Esophagus muscularis mucosa (tissue), 4 donors: ENCODE measurements at regions not wholly inside any gene's neighbourhood (a gene's known extent, or its start where the extent isn't known, plus 50 kb on each side); places are given as distances from the start of the nearest gene placed in this dataset.

Experiments used
- DNase-seq: peaks from one replicate; pipeline ENCODE4 v3.0.0-alpha.2; 2017; ENCODE audit errors: extremely low spot score
- H3K27ac ChIP-seq, 4 donors: fragments of 200-600 bp; sonication (generic); replicated peaks in 1 of 4; 1 replicate in 3 of 4; 2 replicates in 1 of 4; pipeline ENCODE4 v1.5.1; 2016 to 2019; ENCODE audit warnings: mild to moderate bottlenecking in 1 of 4
- H3K27me3 ChIP-seq, 4 donors: fragments of 200-600 bp; sonication (generic); one replicate each; pipeline versions ENCODE4 v1.5.1 to v1.6.0; 2016 to 2019
- H3K36me3 ChIP-seq, 4 donors: fragments of 200-600 bp; sonication (generic); one replicate each; pipeline ENCODE4 v1.5.1; 2016 to 2019
- H3K4me1 ChIP-seq, 4 donors: fragments of 200-600 bp; sonication (generic); one replicate each; pipeline ENCODE4 v1.5.1; 2016 to 2019
- H3K4me3 ChIP-seq, 4 donors: fragments of 200-600 bp; sonication (generic); 1 replicate in 2 of 4; 2 replicates in 2 of 4; pipeline ENCODE4 v1.5.1; 2016 to 2019; ENCODE audit warnings: mild to moderate bottlenecking in 4 of 4, moderate library complexity in 1 of 4
- H3K9me3 ChIP-seq, 4 donors: fragments of 200-600 bp; sonication (generic); 1 replicate in 3 of 4; 2 replicates in 1 of 4; pipeline ENCODE4 v1.5.1; 2016 to 2019
- EP300 ChIP-seq: sonication (generic); formaldehyde crosslinking; IDR thresholded peaks from one replicate; pipeline ENCODE4 v1.6.1; 2017; ENCODE audit warnings: antibody characterized with exemption
- POLR2A ChIP-seq: fragments of 450-650 bp; IDR thresholded peaks from one replicate; pipeline ENCODE4 v1.6.1; 2017; ENCODE audit warnings: antibody characterized with exemption, moderate library complexity, mild to moderate bottlenecking, low read depth
- POLR2AphosphoS5 ChIP-seq, 2 donors: sonication (generic); formaldehyde crosslinking; IDR thresholded peaks; one replicate each; pipeline ENCODE4 v1.6.1; 2017; ENCODE audit warnings: antibody characterized with exemption in 2 of 2
- WGBS: methylation state at CpG from one replicate; pipeline ENCODE4 v1.1.5; 2018; 5-methylcytosine and 5-hydroxymethylcytosine counted together
- intact Hi-C: fragments of 100-400 bp; cut with DNase I; formaldehyde crosslinking; loops from one replicate; pipeline ENCODE4 v1.15.1; 2023
- TF ChIP-seq, protein P1 (sequence below), 3 experiments: fragments of 200-600 bp in 2 of 3; fragments of 450-650 bp in 1 of 3; sonication (generic) in 2 of 3; IDR thresholded peaks; one replicate each; pipeline ENCODE4 v1.5.1; 2017 to 2019; ENCODE audit warnings: antibody characterized with exemption in 3 of 3, mild to moderate bottlenecking in 2 of 3, moderate library complexity in 1 of 3

DNA sequence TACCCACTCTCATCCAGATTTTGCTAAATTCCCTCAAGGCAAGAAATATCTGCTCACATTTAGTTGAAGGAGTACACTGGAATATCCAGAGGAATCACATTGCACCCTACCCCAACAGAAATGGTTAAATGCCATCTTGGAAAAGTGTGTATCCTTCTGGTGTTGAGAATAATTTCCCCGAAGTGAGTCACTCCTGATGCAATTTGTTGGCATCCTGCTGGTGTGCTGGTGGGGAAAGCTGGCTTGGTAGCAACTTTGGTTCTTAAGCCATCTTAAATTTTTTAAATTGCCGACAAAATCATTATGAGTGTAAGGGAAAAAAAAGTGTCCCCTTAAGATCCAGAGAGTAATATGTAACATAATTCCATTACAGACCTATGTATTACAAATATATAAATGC, 337.3 kb upstream of the DACH1 start:
- no peak for DNase-seq
- H3K4me3 ChIP-seq: no peak overlapping the region
- H3K27me3 ChIP-seq: no peaks in the 10 kb centered on the region
- H3K4me1 ChIP-seq: no peaks in the 10 kb centered on the region
- no peak for TF ChIP-seq POLR2AphosphoS5 (IDR thresholded peaks at IDR 0.05)
- no peak for TF ChIP-seq EP300
- no peak for TF ChIP-seq POLR2A
- TF ChIP-seq, protein P1, sequence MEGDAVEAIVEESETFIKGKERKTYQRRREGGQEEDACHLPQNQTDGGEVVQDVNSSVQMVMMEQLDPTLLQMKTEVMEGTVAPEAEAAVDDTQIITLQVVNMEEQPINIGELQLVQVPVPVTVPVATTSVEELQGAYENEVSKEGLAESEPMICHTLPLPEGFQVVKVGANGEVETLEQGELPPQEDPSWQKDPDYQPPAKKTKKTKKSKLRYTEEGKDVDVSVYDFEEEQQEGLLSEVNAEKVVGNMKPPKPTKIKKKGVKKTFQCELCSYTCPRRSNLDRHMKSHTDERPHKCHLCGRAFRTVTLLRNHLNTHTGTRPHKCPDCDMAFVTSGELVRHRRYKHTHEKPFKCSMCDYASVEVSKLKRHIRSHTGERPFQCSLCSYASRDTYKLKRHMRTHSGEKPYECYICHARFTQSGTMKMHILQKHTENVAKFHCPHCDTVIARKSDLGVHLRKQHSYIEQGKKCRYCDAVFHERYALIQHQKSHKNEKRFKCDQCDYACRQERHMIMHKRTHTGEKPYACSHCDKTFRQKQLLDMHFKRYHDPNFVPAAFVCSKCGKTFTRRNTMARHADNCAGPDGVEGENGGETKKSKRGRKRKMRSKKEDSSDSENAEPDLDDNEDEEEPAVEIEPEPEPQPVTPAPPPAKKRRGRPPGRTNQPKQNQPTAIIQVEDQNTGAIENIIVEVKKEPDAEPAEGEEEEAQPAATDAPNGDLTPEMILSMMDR (IDR thresholded peaks at IDR 0.05): no peak
- 50% methylated on average over 2 of the region's 2 CpGs for WGBS
- H3K9me3 ChIP-seq: no peaks in the 10 kb centered on the region
- H3K36me3 ChIP-seq: no peaks in the 10 kb centered on the region
- intact Hi-C loops: no loop called here
- H3K27ac ChIP-seq: no peak overlapping the region

DNA sequence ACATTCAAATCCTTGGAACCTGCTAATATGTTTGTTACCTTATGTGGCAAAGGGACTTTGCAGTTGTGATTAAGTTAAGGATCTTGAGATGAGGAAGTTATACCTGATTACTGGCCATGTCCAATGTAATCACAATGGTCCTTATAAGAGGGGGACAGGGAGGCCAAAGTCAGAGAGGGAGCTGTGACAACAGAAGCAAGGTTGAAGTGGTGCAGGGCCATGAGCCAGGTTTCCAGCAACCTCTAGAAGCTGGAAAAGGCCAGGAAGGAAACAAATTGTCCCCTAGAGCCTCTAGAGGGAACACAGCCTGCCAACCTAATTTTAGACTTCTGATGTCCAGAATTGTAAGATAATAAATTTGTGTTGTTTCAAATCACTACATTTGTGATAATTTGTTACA, 334.7 kb upstream of the DACH1 start:
- Histone ChIP-seq H3K27ac (no peak overlapping the region), H3K36me3 (no peaks in the 10 kb centered on the region), H3K27me3 (no peaks in the 10 kb centered on the region), H3K4me1 (no peaks in the 10 kb centered on the region), H3K4me3 (no peak overlapping the region), H3K9me3 (no peaks in the 10 kb centered on the region)
- TF ChIP-seq, protein P1 (IDR thresholded peaks at IDR 0.05): no peak
- no peak for TF ChIP-seq POLR2A
- TF ChIP-seq POLR2AphosphoS5 (IDR thresholded peaks at IDR 0.05): no peak
- TF ChIP-seq EP300: no peak
- intact Hi-C loops: no loop called here
- DNase-seq: no peak

DNA sequence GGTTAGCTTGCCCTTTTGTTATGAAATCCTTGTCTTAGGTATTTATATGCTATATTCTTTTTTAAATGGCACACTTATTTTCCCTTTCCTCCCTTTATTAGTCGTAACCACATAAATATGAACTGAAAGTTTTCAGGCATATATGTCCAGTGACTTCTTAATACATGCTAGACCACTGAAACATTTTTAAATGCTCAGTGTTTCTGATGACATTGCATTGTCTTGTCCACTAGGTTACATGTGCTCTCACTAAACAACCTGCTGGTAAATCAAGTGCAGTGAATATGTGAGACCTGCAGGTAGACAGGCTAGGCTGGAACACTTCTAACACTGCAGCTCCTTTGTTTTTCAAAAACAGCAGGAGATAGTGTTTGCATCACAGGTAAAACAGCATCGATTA, 332.6 kb upstream of the DACH1 start:
- no peaks in the 10 kb centered on the region for H3K27me3 ChIP-seq
- no peak overlapping the region for H3K27ac ChIP-seq
- intact Hi-C loops: no loop called here
- H3K9me3 ChIP-seq: no peaks in the 10 kb centered on the region
- H3K4me3 ChIP-seq: no peak overlapping the region
- no peak for DNase-seq
- H3K36me3 ChIP-seq: no peaks in the 10 kb centered on the region
- TF ChIP-seq, protein P1 (IDR thresholded peaks at IDR 0.05): no peak
- TF ChIP-seq POLR2A: no peak
- TF ChIP-seq EP300: no peak
- no peak for TF ChIP-seq POLR2AphosphoS5 (IDR thresholded peaks at IDR 0.05)
- H3K4me1 ChIP-seq: no peaks in the 10 kb centered on the region
- WGBS: 47% methylated on average over 2 of the region's 2 CpGs

DNA sequence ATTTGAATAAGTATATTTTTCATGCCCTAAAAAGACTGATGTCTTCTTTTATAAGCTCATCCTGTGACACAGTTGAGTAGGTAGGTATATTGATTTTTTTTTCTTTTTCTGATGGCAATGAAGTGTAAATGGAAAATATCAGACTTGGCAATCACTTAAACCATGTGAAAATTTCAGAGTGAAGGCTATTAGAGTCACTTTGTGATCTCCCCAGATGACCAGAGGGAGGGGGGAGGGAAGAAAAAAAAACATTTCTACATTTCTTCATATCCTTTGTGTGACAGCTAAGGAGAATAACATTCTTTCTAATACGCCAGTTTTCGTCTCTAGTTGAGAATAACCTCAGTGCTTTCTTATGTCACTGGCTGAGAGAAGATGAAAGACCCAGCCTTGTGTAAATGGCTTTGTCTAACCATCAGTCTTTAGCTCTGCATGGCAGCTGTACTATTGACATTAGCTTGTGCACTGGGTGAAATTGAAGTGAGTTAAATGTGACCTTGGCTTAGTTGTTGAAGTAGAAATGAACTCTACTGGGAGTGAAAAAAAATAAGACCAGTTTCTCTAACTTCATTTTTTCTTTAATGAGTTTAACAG, 332.1 kb upstream of the DACH1 start:
- Histone ChIP-seq H3K27me3 (no peaks in the 10 kb centered on the region), H3K4me1 (no peaks in the 10 kb centered on the region), H3K9me3 (no peaks in the 10 kb centered on the region), H3K36me3 (no peaks in the 10 kb centered on the region), H3K27ac (no peak overlapping the region), H3K4me3 (no peak overlapping the region)
- no peak for DNase-seq
- 85% methylated on average over 2 of the region's 2 CpGs for WGBS
- TF ChIP-seq POLR2A (no peak), POLR2AphosphoS5 (IDR thresholded peaks at IDR 0.05) (no peak), EP300 (no peak)
- TF ChIP-seq, protein P1 (IDR thresholded peaks at IDR 0.05): no peak
- intact Hi-C loops: no loop called here

DNA sequence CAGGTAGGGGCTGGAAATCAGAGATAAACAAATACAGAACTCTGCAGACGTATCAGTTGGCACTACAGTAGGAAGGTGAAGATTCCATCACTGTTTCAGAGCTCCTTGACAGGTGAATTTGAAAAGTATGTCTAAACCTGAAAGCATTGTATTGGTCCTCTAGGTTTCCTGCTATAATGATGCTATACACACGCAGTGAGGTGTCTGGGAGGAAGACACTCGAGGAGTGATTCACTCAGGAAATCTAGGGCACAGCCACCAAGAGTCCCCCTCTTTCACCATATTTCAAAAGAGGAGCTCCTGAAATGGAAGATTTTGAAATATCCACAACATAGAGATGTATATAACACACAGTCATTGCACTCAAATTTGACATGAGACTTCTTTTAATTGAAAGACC, 331.0 kb upstream of the DACH1 start:
- TF ChIP-seq EP300: no peak
- TF ChIP-seq, protein P1 (IDR thresholded peaks at IDR 0.05): no peak
- no peak for TF ChIP-seq POLR2A
- no peak for TF ChIP-seq POLR2AphosphoS5 (IDR thresholded peaks at IDR 0.05)
- Histone ChIP-seq H3K36me3 (no peaks in the 10 kb centered on the region), H3K27me3 (no peaks in the 10 kb centered on the region), H3K4me3 (no peak overlapping the region), H3K27ac (no peak overlapping the region), H3K4me1 (no peaks in the 10 kb centered on the region), H3K9me3 (no peaks in the 10 kb centered on the region)
- intact Hi-C loops: no loop called here
- no peak for DNase-seq
- 87% methylated on average over 3 of the region's 3 CpGs for WGBS
